GM21717 (cell line): ENCODE measurements at regions not wholly inside any gene's neighbourhood (a gene's known extent, or its start where the extent isn't known, plus 50 kb on each side); places are given as distances from the start of the nearest gene placed in this dataset.
"Not testable (repeated sequence)": the region's sequence is repeated elsewhere in the genome, so short reads cannot be mapped to it uniquely, and the experiment has no call there.

Source experiments
- ATAC-seq: cut with Tn5 transposase; IDR thresholded peaks from one replicate; pipeline ENCODE4 v1.9.1; 2021; ENCODE audit warnings: mild to moderate bottlenecking, moderate library complexity; ENCODE audit not compliant: unreplicated experiment

DNA sequence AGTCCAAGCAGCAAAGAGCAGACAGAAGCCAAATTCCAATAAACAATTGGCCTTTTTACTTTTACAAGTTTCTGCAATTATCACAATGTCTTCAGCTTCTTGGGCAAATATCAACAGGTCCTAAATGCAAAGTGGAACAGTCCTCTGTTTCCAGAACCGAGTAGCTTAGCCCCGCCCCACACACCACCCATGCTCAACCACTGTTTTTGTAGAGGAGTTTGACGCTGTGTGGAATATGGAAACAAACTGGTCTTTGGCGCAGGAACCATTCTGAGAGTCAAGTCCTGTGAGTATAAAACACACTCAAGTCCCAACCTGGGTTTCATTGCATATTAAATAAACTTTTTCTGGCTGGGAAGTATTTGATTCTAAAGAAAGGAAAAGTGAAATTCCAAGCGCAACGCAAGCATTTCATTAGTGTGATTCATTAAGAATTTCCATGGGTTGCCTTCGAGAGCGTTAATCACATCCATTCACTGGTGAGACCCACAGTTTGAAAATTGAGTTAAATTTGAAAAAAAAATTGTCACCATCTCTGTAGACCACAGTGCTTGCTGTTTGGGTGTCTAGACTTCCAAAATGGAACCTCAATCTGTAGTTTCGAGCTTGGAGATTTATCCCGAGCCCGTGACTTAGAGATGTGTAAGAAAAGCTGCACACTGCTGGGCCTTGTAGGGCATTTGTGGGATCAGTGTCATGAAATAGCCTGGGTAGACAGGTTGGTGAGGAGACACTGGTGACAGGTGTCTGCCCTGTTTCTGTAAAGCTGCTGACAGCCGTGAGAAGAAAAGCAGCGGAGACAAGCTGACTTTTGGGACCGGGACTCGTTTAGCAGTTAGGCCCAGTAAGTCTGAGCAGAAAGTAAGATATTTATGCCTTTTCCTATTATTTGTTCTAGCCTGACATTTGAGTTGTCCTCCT is 96.1 kb downstream of the DAD1 start:
- no peak for ATAC-seq

- peak; percentile 43 for ATAC-seq
Measured at GRCh38 chr14:22491683-22492621, 97.1 kb downstream of the DAD1 start.

GRCh38 chr14:22491053-22491452 is 98.0 kb downstream of the DAD1 start:
- ATAC-seq = not testable (repeated sequence)

DNA sequence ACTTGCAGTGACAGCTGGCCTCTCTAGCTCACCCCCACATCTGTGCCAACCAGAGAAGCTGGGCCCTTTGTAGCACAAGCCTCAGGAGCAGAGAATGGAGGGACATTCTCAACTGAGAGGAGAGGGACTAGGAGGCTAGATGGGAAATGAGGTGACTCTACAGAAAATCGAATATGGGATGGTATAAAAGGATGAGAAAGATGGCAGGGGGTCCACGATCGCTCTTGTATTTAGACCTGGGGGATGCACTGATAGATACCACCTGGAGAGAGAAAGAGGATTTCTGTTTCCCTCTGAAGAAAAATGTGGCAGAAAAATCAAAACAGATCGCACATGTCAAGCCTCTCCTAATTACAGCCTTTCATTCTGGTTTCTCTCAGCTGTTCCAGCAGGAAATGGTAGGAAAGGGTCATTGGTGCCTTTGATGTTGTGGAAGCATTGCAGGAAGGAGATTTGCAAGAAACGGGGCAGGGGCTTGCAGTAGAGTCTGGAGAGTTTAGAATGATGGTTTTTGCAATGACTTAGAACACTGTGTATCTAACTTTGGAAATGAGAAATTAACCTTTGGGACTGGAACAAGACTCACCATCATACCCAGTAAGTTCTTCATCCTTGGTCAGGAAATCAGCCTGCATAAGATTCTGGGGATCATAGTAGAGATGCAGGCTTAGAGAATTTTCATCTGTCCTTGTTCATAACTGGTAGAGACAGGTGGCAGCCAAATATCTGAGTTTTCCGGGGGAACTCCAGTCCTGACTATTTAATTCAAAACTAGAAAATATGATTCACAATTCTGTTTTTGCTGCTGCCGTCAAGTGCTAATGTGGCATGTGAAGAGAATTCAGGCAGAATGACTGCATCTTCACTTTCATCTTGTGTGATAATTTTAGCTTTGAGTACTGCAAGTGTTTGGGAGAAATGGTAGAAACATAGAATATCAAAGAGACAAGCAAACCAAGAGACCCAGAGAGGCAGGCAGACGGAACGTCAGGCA is 98.8 kb downstream of the DAD1 start:
- ATAC-seq = peak; percentile 32

GRCh38 chr14:22489244-22489545 is 99.8 kb downstream of the DAD1 start:
- ATAC-seq = no peak

- no peak for ATAC-seq
Measured at GRCh38 chr14:22488522-22489243, 100.3 kb downstream of the DAD1 start.

DNA sequence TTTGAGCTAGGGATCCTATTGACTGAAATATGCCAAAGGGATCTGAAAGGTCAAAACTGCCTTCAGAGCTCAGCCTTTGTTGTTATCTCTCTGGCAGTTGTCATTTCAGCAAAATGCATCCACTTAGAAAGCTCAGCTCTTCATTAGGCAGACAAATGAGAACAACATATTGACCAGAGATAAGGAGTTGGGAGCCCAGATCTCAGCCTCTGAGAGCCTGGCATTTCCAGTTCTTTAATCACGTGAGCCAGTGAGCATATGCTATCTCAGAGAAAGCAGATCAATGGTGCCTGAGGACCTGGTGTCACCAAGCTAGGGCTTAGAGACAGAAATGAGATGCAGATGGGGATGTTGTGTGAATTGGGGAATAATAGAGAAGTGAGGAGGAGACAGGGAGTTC is 101.1 kb downstream of the DAD1 start:
- no peak for ATAC-seq

DNA sequence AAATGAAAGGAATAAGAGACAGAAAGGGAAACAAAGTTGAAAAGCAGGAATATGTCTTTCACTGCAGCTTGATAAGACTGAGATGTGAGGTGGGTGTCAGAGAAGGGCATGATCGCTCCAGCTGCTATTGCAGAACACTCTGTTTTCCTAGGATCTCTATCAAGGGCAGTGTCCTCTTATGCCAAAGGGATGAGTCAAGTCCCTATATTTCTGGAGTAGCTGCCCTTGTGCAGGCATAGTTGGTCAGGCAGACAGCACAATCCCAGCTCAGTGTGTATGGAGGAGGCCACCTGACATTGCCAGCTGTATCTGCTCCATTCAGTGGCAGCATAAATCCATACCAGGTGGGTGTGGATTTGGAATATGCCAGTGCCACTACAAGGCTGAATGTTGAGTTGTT is 101.6 kb downstream of the DAD1 start:
- no peak for ATAC-seq

- ATAC-seq = no peak
Measured at GRCh38 chr14:22486675-22487074, 102.3 kb downstream of the DAD1 start.

DNA sequence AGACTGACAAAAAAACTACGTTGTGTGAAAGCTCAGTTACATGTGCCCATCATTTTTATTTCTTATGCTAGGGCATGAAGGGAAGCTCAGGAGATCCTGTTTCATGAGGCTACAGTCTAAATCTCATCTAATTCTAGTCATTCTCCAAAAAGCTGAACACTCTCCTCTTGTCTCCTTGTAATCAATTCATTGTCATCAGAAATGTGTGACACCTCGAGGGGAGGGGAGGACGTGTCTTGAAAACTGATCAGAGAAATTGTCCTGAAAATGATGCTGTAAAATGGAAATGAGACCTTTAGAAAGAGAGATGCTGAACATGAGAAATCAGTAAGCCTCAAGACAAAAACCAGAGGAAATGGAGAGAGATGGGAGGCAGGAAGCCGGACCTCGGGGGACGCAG is 103.4 kb downstream of the DAD1 start:
- ATAC-seq = no peak

DNA sequence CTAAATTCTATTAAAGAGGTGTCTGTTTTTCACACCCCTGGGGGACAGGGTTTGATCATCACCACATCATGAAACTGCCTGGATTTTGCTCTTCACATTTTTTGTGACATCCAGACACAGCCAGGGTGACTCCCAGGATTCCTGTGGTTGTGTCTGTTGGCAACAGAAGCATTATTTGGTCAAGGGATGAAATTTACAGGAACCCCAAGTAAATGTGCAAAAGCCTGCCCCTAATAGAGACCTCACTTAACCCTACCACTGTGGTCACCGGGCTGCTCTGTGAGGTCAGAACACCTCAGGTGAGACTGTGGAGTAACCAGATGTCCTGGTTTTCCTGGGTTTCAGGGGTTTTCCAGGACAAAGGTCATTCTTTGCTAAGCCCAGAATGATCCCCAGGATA is 103.8 kb downstream of the DAD1 start:
- no peak for ATAC-seq

- ATAC-seq = no peak
Measured at GRCh38 chr14:22484632-22485031, 104.4 kb downstream of the DAD1 start.

DNA sequence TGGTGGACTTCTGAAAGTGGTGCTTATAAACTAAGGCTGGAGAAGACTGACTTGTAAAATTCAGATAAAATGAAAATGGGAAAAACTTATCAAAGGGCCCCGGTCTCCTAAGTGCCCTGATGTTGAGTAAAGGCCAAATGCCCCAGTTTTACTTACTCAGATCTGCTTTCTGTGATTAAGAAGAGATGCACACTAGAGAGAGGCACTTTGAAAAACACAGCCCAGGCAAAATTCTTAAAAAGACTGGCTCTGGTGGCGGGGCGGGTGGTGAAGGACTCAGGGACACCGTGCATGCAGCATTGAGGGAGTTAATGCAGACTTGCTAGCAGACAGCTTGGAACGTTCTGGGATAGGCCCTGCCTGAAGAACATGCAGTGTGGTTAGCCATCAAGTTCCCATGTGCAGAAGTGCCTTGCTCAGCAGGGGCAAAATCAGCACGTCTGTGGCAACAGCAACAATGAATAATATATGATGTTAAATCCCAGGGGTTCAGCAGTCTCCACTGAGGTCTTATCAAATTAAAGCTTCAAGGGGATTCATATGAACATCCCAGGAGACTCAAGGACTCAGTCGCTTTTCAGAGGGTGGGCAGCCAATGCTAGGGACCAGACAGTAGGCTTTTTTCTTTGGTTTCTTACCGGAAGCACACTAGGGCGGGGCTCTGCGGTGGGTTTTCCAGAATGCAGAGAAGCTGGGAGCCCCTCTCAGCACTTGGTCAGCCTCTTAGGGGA is 105.0 kb downstream of the DAD1 start:
- no peak for ATAC-seq

GRCh38 chr14:22482782-22483553 is 106.1 kb downstream of the DAD1 start:
- ATAC-seq = no peak

GRCh38 chr14:22482085-22482694 is 106.8 kb downstream of the DAD1 start:
- ATAC-seq = no peak

- no peak for ATAC-seq
Measured at GRCh38 chr14:22481546-22481945, 107.5 kb downstream of the DAD1 start.

GRCh38 chr14:22479776-22480464 is 109.1 kb downstream of the DAD1 start:
- no peak for ATAC-seq

DNA sequence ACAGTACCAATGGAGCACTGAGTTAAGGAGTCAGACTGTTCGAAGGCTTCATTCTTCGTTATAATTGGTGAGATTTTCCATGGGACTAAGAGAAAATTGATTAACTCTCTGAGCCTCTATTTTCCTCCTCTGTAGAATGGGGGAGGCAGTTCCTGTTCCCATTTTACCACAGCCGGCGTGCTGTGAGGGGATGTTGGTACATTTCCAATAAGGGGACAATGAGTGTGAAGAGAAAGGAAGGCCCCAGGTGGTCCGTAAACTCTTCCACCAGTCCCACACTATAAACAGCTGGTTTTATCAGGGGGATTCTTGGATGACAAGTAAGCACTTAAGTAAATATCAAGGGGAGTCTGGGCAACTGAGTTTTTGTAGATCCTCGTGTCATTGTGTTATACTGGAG is 109.9 kb downstream of the DAD1 start:
- no peak for ATAC-seq
